WTC11 (cell line): ENCODE measurements at regions not wholly inside any gene's neighbourhood (a gene's known extent, or its start where the extent isn't known, plus 50 kb on each side); places are given as distances from the start of the nearest gene placed in this dataset.

Experiments
- ATAC-seq: fragments of 200-7000 bp; cut with Tn5 transposase; 2 replicates; pipeline ENCODE4 v1.10.0; 2021; ENCODE audit warnings: mild to moderate bottlenecking, moderate library complexity
- CTCF ChIA-PET: fragments of 300-600 bp; sonication (Branson Sonifier 250); formaldehyde crosslinking; loops from one replicate; lab custom pipeline; 2021; ENCODE audit warnings: antibody characterized with exemption; lab: Charles Lee
- POLR2A ChIA-PET: fragments of 350-600 bp; sonication (Branson Sonifier 250); formaldehyde crosslinking; loops from one replicate; lab custom pipeline; 2021; ENCODE audit warnings: antibody characterized with exemption; lab: Charles Lee
- DNase-seq: peaks from one replicate; pipeline ENCODE4 v3.0.0; 2021; ENCODE audit warnings: low spot score
- H3K27ac Mint-ChIP-seq: 2 replicates; pipeline ENCODE4 v1.8.0; 2021; ENCODE audit warnings: mixed read lengths
- H3K27me3 Mint-ChIP-seq: 2 replicates; pipeline ENCODE4 v1.8.0; 2021; ENCODE audit warnings: low read depth, mild to moderate bottlenecking, moderate library complexity, mixed read lengths
- H3K36me3 Mint-ChIP-seq: 2 replicates; pipeline ENCODE4 v1.8.0; 2021; ENCODE audit warnings: mixed read lengths
- H3K4me1 Mint-ChIP-seq: 2 replicates; pipeline ENCODE4 v1.8.0; 2022; ENCODE audit warnings: mixed read lengths
- H3K4me3 Mint-ChIP-seq: 2 replicates; pipeline ENCODE4 v1.8.0; 2021; ENCODE audit warnings: mild to moderate bottlenecking, moderate library complexity, mixed read lengths
- H3K9me3 Mint-ChIP-seq: 2 replicates; pipeline ENCODE4 v1.8.0; 2021; ENCODE audit warnings: mixed read lengths
- ATF2 ChIP-seq: sonication (generic); formaldehyde crosslinking; IDR thresholded peaks from 2 replicates; pipeline ENCODE4 v1.8.1; 2022; ENCODE audit warnings: low read depth, missing genetic modification reagents, borderline replicate concordance
- ATF6 ChIP-seq: sonication (generic); formaldehyde crosslinking; IDR thresholded peaks from 2 replicates; pipeline ENCODE4 v1.8.1; 2023; ENCODE audit warnings: mild to moderate bottlenecking, missing genetic modification reagents
- CBFB ChIP-seq: sonication (generic); formaldehyde crosslinking; IDR thresholded peaks from 2 replicates; pipeline ENCODE4 v1.8.1; 2022; ENCODE audit warnings: mild to moderate bottlenecking, low read depth, missing genetic modification reagents
- CREM ChIP-seq: sonication (generic); formaldehyde crosslinking; IDR thresholded peaks from 2 replicates; pipeline ENCODE4 v1.8.1; 2022; ENCODE audit warnings: mild to moderate bottlenecking, missing genetic modification reagents, moderate library complexity
- ETV6 ChIP-seq: sonication (generic); formaldehyde crosslinking; IDR thresholded peaks from 2 replicates; pipeline ENCODE4 v1.8.1; 2022; ENCODE audit warnings: mild to moderate bottlenecking, missing genetic modification reagents
- MAX ChIP-seq: sonication (generic); formaldehyde crosslinking; IDR thresholded peaks from 2 replicates; pipeline ENCODE4 v1.8.0; 2022; ENCODE audit warnings: mild to moderate bottlenecking, missing genetic modification reagents
- NFE2L1 ChIP-seq: sonication (generic); formaldehyde crosslinking; IDR thresholded peaks from 2 replicates; pipeline ENCODE4 v1.8.1; 2023; ENCODE audit warnings: missing genetic modification reagents
- NR1H2 ChIP-seq: sonication (generic); formaldehyde crosslinking; IDR thresholded peaks from 2 replicates; pipeline ENCODE4 v1.9.0; 2021; ENCODE audit warnings: mild to moderate bottlenecking, moderate library complexity, missing genetic modification reagents
- TEAD1 ChIP-seq: sonication (generic); formaldehyde crosslinking; IDR thresholded peaks from 2 replicates; pipeline ENCODE4 v1.8.0; 2022; ENCODE audit warnings: mild to moderate bottlenecking, missing genetic modification reagents
- TP53 ChIP-seq: sonication (generic); formaldehyde crosslinking; IDR thresholded peaks from 2 replicates; pipeline ENCODE4 v1.8.1; 2023; ENCODE audit warnings: mild to moderate bottlenecking, missing genetic modification reagents
- USF2 ChIP-seq: sonication (generic); formaldehyde crosslinking; IDR thresholded peaks from 2 replicates; pipeline ENCODE4 v1.8.1; 2023; ENCODE audit warnings: mild to moderate bottlenecking, missing genetic modification reagents, moderate library complexity
- ZNF232 ChIP-seq: sonication (generic); formaldehyde crosslinking; IDR thresholded peaks from 2 replicates; pipeline ENCODE4 v1.8.0; 2022; ENCODE audit warnings: mild to moderate bottlenecking, missing genetic modification reagents
- ZNF396 ChIP-seq: fragments of 250-450 bp; sonication (Bioruptor Pico); IDR thresholded peaks from 2 replicates; pipeline ENCODE4 v1.8.0; 2021; ENCODE audit warnings: mild to moderate bottlenecking, moderate library complexity, borderline replicate concordance
- ZSCAN18 ChIP-seq: fragments of 250-450 bp; sonication (Bioruptor Pico); IDR thresholded peaks from 2 replicates; pipeline ENCODE4 v2.1.2; 2022; ENCODE audit warnings: mild to moderate bottlenecking, moderate library complexity

- TF ChIP-seq ATF2 (CRISPR knock-in tag) (no peak), CREM (CRISPR knock-in tag) (no peak)
- TF ChIP-seq, all 79 proteins: peak for 0
These were observed 991.4 kb upstream of the PABPC4L start (continued) for GRCh38 chr4:135192751-135193535.

- no peak for DNase-seq
- Mint-ChIP-seq H3K4me3 (no peak overlapping the region), H3K27ac (no peak overlapping the region), H3K4me1 (peaks cover 18% of the 10 kb centered on the region), H3K27me3 (peaks cover 3% of the 10 kb centered on the region; the same call in 1 of the 2 replicates), H3K9me3 (peaks cover 19% of the 10 kb centered on the region), H3K36me3 (peaks cover 5% of the 10 kb centered on the region; the same call in 1 of the 2 replicates)
- CTCF ChIA-PET: no interaction called here
- ATAC-seq: no peak
- TF ChIP-seq ZNF396: no peak
- TF ChIP-seq CBFB (CRISPR knock-in tag): no peak
- TF ChIP-seq TP53 (CRISPR knock-in tag): no peak
- TF ChIP-seq NR1H2 (CRISPR knock-in tag): no peak
- TF ChIP-seq MAX (CRISPR knock-in tag): no peak
- POLR2A ChIA-PET: interaction anchor here (0.6 kb wide), 1 partner anchor 9 kb away, joined by 4 read pairs; no protein-coding TSS in a partner anchor
These were observed 990.0 kb upstream of the PABPC4L start for GRCh38 chr4:135191596-135191995.

- ATAC-seq (peak; percentile 85), DNase-seq (peak; percentile 21)
- peaks cover 41% of the 10 kb centered on the region for H3K4me1 Mint-ChIP-seq
- H3K27me3 Mint-ChIP-seq: no peaks in the 10 kb centered on the region
- ChIA-PET CTCF (interaction anchor here (0.9 kb wide), 1 partner anchor 11 kb away, joined by 3 read pairs; no protein-coding TSS in a partner anchor), POLR2A (interaction anchor here (1.2 kb wide), 1 partner anchor 173 kb away, joined by 3 read pairs; no protein-coding TSS in a partner anchor)
- peak overlapping the region; percentile 56 for H3K4me3 Mint-ChIP-seq
- TF ChIP-seq ATF6 (no peak), CREM (CRISPR knock-in tag) (no peak), USF2 (CRISPR knock-in tag) (no peak), ETV6 (peak; percentile 36; the same call in 1 of the 2 replicates), TEAD1 (0 out of 2 replicates have a peak, but pooled peaks have one; percentile 28), ZNF232 (CRISPR knock-in tag) (peak; percentile 39; the same call in 1 of the 2 replicates), ZSCAN18 (no peak), NFE2L1 (0 out of 2 replicates have a peak, but pooled peaks have one; percentile 26)
- peaks cover 27% of the 10 kb centered on the region for H3K9me3 Mint-ChIP-seq
- peak overlapping the region; percentile 99 for H3K27ac Mint-ChIP-seq
- H3K36me3 Mint-ChIP-seq: peaks cover 30% of the 10 kb centered on the region
These were observed 984.4 kb upstream of the PABPC4L start for GRCh38 chr4:135186002-135186401.
